ENCODE measurements at regions not wholly inside any gene's neighbourhood (a gene's known extent, or its start where the extent isn't known, plus 50 kb on each side); places are given as distances from the start of the nearest gene placed in this dataset.

GRCh38 chr16:65825191-65825856 is 541.2 kb upstream of the CDH5 start:
- Histone ChIP-seq H3K27ac (no peak overlapping the region), H3K27me3 (no peaks in the 10 kb centered on the region), H3K4me1 (no peaks in the 10 kb centered on the region), H3K4me3 (no peak overlapping the region), H3K9me3 (no peaks in the 10 kb centered on the region), H3K36me3 (no peaks in the 10 kb centered on the region)
- WGBS = 83% methylated on average over 8 of the region's 8 CpGs
- TF ChIP-seq POLR2AphosphoS5 (IDR thresholded peaks at IDR 0.05) (no peak), CTCF (IDR thresholded peaks at IDR 0.05) (no peak), EP300 (IDR thresholded peaks at IDR 0.05) (no peak), POLR2A (IDR thresholded peaks at IDR 0.05) (no peak)
- DNase-seq (ENCODE audit: low spot score in 2 of 2) = no peak

GRCh38 chr16:65822148-65822547 is 544.3 kb upstream of the CDH5 start:
- Histone ChIP-seq H3K36me3 (no peaks in the 10 kb centered on the region), H3K27ac (no peak overlapping the region), H3K27me3 (no peaks in the 10 kb centered on the region), H3K9me3 (no peaks in the 10 kb centered on the region), H3K4me1 (no peaks in the 10 kb centered on the region), H3K4me3 (no peak overlapping the region)
- TF ChIP-seq CTCF (IDR thresholded peaks at IDR 0.05) (no peak), POLR2A (IDR thresholded peaks at IDR 0.05) (no peak), EP300 (IDR thresholded peaks at IDR 0.05) (no peak), POLR2AphosphoS5 (IDR thresholded peaks at IDR 0.05) (no peak)
- DNase-seq (ENCODE audit: low spot score in 2 of 2) = no peak
- 94% methylated on average over 2 of the region's 2 CpGs for WGBS

- 60% methylated on average over 4 of the region's 4 CpGs for WGBS
- no peaks in the 10 kb centered on the region for H3K27me3 ChIP-seq
- TF ChIP-seq POLR2AphosphoS5 (IDR thresholded peaks at IDR 0.05) (no peak), EP300 (IDR thresholded peaks at IDR 0.05) (no peak), CTCF (IDR thresholded peaks at IDR 0.05) (no peak), POLR2A (IDR thresholded peaks at IDR 0.05) (no peak)
Measured at GRCh38 chr16:65819136-65819898, 547.2 kb upstream of the CDH5 start.

GRCh38 chr16:65817799-65818198 is 548.7 kb upstream of the CDH5 start:
- H3K4me1 ChIP-seq = no peaks in the 10 kb centered on the region
- no peak overlapping the region for H3K27ac ChIP-seq
- H3K36me3 ChIP-seq = no peaks in the 10 kb centered on the region
- H3K9me3 ChIP-seq = no peaks in the 10 kb centered on the region
- no peak for TF ChIP-seq POLR2A (IDR thresholded peaks at IDR 0.05)
- TF ChIP-seq POLR2AphosphoS5 (IDR thresholded peaks at IDR 0.05) = no peak
- no peak for TF ChIP-seq EP300 (IDR thresholded peaks at IDR 0.05)
- no peak for TF ChIP-seq CTCF (IDR thresholded peaks at IDR 0.05)
- no peaks in the 10 kb centered on the region for H3K27me3 ChIP-seq
- H3K4me3 ChIP-seq = no peak overlapping the region
- WGBS = 81% methylated on average over 2 of the region's 2 CpGs
- no peak for DNase-seq (ENCODE audit: low spot score in 2 of 2)

More at GRCh38 chr16:65819136-65819898, 547.2 kb upstream of the CDH5 start:
- Histone ChIP-seq H3K27ac (no peak overlapping the region), H3K4me3 (no peak overlapping the region), H3K9me3 (no peaks in the 10 kb centered on the region), H3K36me3 (no peaks in the 10 kb centered on the region), H3K4me1 (no peaks in the 10 kb centered on the region)
- no peak for DNase-seq (ENCODE audit: low spot score in 2 of 2)

GRCh38 chr16:65817066-65817465 is 549.4 kb upstream of the CDH5 start:
- H3K9me3 ChIP-seq = no peaks in the 10 kb centered on the region
- no peaks in the 10 kb centered on the region for H3K4me1 ChIP-seq
- TF ChIP-seq POLR2A (IDR thresholded peaks at IDR 0.05) = no peak
- TF ChIP-seq EP300 (IDR thresholded peaks at IDR 0.05) = no peak
- TF ChIP-seq POLR2AphosphoS5 (IDR thresholded peaks at IDR 0.05) = no peak
- no peak for TF ChIP-seq CTCF (IDR thresholded peaks at IDR 0.05)
- H3K27ac ChIP-seq = no peak overlapping the region
- H3K36me3 ChIP-seq = no peaks in the 10 kb centered on the region
- no peaks in the 10 kb centered on the region for H3K27me3 ChIP-seq
- no peak for DNase-seq (ENCODE audit: low spot score in 2 of 2)
- no peak overlapping the region for H3K4me3 ChIP-seq
- 95% methylated on average over 3 of the region's 3 CpGs for WGBS

Measured in suprapubic skin (tissue), 4 donors.